ENCODE measurements at regions not wholly inside any gene's neighbourhood (a gene's known extent, or its start where the extent isn't known, plus 50 kb on each side); places are given as distances from the start of the nearest gene placed in this dataset.

- TF ChIP-seq U2AF2 (IDR thresholded peaks at IDR 0.05; ENCODE audit: low read depth, low read length) (no peak), CCAR2 (optimal IDR thresholded peaks at IDR 0.05; ENCODE audit: low read depth, low read length) (no peak), PHB2 (IDR thresholded peaks at IDR 0.05; ENCODE audit: partially characterized antibody) (no peak), ZNF30 (CRISPR knock-in tag; IDR thresholded peaks at IDR 0.05) (no peak), GATAD2A (CRISPR knock-in tag; IDR thresholded peaks at IDR 0.05) (no peak), PCBP1 (IDR thresholded peaks at IDR 0.05; ENCODE audit: borderline replicate concordance, low read depth, low read length) (no peak), PRDM10 (CRISPR knock-in tag; IDR thresholded peaks at IDR 0.05; ENCODE audit: low read depth) (no peak), SKI (IDR thresholded peaks at IDR 0.05; ENCODE audit: partially characterized antibody) (no peak), ZNF687 (CRISPR knock-in tag; IDR thresholded peaks at IDR 0.05) (no peak)
Observed at GRCh38 chr22:47288680-47289079, 526.2 kb downstream of the TBC1D22A start.

Data from HepG2 (cell line).